Choroid plexus epithelial cell (primary cell): ENCODE measurements at regions not wholly inside any gene's neighbourhood (a gene's known extent, or its start where the extent isn't known, plus 50 kb on each side); places are given as distances from the start of the nearest gene placed in this dataset.
A peak's percentile ranks its signal among the peaks of the same experiment; 100 is the strongest.

Source experiments
- DNase-seq: peaks from one replicate; pipeline ENCODE4 v3.0.0-alpha.2; 2010; ENCODE audit warnings: low read depth
- H3K4me3 ChIP-seq: 2 replicates; pipeline ENCODE4 v1.5.1; 2011; ENCODE audit warnings: low read depth, mild to moderate bottlenecking, control low read depth, low read length, moderate library complexity
- TF ChIP-seq, protein P1 (sequence below): conservative IDR thresholded peaks from 2 replicates; pipeline ENCODE4 v1.5.1; 2011; ENCODE audit warnings: low read depth, mild to moderate bottlenecking, control low read depth, inconsistent platforms, low read length, moderate library complexity

DNA sequence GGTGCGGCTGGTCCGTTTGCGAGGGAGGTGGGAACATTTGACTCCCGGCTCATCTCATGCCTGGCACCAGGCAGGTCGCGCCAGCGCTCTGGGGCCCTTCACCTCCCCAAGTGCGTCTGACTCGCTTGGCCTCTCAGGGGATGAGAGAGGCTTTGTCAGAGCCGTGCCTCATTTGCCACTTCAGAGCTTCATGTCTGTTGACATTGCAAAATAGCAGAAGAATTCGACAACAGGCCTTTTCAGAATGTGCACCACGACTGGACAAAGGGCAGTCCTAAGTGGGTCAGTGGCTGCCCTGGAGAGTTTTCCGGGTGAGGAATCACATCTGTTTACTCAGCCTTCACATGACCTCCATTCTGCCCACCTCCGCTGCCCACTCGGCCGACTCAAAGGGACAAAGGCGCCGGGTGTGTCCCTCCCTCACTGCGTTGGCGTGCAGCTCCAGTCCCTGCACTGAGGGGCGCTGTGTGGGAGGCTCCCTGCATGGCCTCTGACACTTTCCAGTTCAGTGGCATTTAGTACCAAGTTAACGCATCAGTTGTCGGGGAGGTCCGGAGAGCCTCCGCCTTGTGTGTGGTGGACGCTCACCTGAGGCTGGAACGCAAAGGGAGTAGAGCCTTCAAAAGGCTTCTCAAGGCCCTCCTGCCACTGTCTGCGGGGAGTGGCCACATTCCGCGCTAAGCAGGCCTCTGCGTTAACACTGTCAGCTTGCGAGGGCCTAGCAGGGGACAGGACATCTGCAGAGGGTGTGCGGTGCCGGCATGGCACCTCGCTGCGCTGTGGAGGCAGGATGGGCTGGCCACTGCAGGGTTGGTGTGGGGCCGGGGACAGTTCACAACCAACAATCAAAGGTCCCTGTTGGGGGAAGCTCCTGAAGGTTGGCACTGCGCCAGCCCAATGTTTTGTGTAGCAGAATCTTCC lies 171.5 kb downstream of the NXNL2 start:
- no peak for DNase-seq
- no peak overlapping the region for H3K4me3 ChIP-seq
- TF ChIP-seq, protein P1, sequence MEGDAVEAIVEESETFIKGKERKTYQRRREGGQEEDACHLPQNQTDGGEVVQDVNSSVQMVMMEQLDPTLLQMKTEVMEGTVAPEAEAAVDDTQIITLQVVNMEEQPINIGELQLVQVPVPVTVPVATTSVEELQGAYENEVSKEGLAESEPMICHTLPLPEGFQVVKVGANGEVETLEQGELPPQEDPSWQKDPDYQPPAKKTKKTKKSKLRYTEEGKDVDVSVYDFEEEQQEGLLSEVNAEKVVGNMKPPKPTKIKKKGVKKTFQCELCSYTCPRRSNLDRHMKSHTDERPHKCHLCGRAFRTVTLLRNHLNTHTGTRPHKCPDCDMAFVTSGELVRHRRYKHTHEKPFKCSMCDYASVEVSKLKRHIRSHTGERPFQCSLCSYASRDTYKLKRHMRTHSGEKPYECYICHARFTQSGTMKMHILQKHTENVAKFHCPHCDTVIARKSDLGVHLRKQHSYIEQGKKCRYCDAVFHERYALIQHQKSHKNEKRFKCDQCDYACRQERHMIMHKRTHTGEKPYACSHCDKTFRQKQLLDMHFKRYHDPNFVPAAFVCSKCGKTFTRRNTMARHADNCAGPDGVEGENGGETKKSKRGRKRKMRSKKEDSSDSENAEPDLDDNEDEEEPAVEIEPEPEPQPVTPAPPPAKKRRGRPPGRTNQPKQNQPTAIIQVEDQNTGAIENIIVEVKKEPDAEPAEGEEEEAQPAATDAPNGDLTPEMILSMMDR, result no peak

DNA sequence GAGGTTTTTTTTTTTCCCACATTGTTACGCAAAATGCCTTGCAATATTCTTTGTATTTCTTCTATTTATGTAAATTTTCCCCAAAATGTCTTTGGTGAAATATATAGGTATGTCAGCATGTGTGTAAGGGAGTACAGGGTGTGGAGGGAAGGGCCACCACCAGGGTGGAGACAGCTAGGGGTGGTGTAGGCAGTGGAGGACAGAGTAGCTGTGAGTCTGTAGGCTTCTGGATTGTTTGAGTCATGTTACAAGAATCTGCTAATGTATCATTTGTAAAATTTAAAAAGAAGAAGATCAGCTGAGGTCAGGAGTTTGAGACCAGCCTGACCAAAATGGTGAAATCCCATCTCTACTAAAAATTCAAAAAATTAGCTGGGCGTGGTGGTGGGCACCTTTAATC lies 175.5 kb downstream of the NXNL2 start:
- H3K4me3 ChIP-seq, result no peak overlapping the region
- TF ChIP-seq, protein P1, result peak; percentile 11
- DNase-seq, result peak; percentile 26

DNA sequence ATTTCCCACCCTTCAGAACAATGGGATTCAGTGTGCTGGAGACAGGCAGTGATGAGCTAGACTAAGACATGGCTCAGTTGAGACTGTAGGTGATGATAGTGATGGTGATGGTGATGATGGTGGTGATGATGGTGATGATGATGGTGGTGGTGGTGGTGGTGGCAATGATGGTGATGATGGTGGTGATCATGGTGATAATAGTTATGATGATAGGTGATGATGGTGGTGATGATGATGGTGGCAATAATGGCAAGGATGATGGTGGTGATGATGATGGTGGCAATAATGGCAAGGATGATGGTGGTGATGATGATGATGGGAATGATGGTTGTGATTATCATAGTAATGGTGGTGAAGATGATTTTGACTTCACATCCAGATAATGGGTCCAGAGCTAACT lies 176.7 kb downstream of the NXNL2 start:
- no peak for DNase-seq
- TF ChIP-seq, protein P1, result no peak
- no peak overlapping the region for H3K4me3 ChIP-seq

GRCh38 chr9:88712484-88712883 lies 177.5 kb downstream of the NXNL2 start:
- H3K4me3 ChIP-seq, result no peak overlapping the region
- TF ChIP-seq, protein P1, result no peak
- DNase-seq, result no peak

DNA sequence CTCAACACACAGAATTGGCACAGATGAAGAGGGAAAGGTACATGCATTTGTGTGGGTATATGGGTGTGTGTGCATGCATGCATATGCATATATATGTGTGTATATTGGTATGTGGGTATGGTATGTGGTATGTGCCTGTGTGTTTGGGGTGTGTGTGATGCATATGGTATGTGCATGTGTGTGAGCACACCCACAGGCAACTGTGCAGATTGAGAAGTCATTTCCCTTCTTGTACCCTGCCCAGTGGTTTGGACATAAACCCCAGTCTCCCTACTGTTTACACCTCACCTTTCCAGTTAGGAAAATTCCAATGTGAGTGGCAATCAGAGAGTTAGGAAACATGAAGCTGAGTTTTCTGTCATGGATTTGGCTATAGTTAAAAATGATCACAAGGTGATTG lies 178.0 kb downstream of the NXNL2 start:
- H3K4me3 ChIP-seq, result no peak overlapping the region
- TF ChIP-seq, protein P1, result no peak
- no peak for DNase-seq

DNA sequence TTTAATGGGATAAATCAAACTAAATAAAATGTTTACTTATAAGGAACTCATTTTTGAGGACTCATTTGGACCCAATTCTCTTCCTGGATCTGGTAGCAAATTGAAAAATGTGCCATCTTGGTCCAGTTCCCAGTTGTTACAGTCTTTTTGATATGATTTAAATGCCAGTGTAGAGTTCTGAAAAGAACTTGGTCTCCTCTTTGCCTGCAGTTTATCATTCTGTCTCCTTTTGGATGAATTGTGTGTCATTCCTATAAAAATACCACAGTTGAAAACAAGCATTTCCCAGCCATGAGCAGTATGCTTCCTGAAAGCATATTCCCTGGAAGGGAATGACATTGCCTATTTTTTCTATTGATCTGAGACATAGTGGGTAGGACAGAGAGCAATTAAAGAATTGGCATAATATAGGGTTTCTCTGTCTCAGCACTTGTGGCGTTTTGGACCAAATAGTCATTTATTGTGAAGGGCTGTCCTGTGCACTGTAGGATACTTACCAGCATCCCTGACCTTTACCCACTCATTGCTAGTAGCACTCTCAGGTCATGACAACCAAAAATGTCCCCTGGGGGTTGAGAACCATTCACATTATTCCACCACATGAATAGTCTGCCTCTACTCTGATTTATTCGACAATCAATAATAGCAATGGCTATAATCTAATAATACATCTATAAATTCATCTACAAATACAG lies 181.8 kb downstream of the NXNL2 start:
- H3K4me3 ChIP-seq, result no peak overlapping the region
- TF ChIP-seq, protein P1, result no peak
- DNase-seq, result no peak
